ENCODE measurements at regions not wholly inside any gene's neighbourhood (a gene's known extent, or its start where the extent isn't known, plus 50 kb on each side); places are given as distances from the start of the nearest gene placed in this dataset.
A peak's percentile ranks its signal among the peaks of the same experiment; 100 is the strongest.

GRCh38 chr9:694403-695154 lies 146.9 kb upstream of the DMRT1 start (continued):
- TF ChIP-seq HNRNPL (IDR thresholded peaks at IDR 0.05; ENCODE audit: low read depth, low read length), result 0 out of 2 replicates have a peak, but pooled peaks have one; percentile 55
- no peak for TF ChIP-seq KLF6 (CRISPR knock-in tag; IDR thresholded peaks at IDR 0.05)
- peak; percentile 70 for TF ChIP-seq ZNF652 (CRISPR knock-in tag; IDR thresholded peaks at IDR 0.05; ENCODE audit: borderline replicate concordance, low read depth)

GRCh38 chr9:695252-695651 lies 146.2 kb upstream of the DMRT1 start:
- in situ Hi-C loops (cut with HindIII; ENCODE audit: extremely low pct_ligation_motif_present, low pct_unique_long_range_greater_than_20kb) (no loop called here), intact Hi-C loops (cut with micrococcal nuclease; ENCODE audit: unreplicated experiment) (no loop called here)
- no peak for DNase-seq (ENCODE audit: low spot score)
- Histone ChIP-seq H3K79me2 (ENCODE audit: insufficient read depth, low read length) (peaks cover 98% of the 10 kb centered on the region), H3K27me3 (ENCODE audit: control insufficient read depth in 1 of 2, insufficient read depth in 2 of 2, low read length in 2 of 2) (no peaks in the 10 kb centered on the region), H3K27ac (ENCODE audit: extremely low read length, insufficient read depth, low read length) (no peak overlapping the region), H3K36me3 (replicated peaks in 1 of 2; ENCODE audit: control insufficient read depth in 1 of 2, insufficient read depth in 2 of 2, low read length in 2 of 2) (peaks cover 2 to 36% of the 10 kb centered on the region in 2 experiments; a peak in 3 of 5 replicates), H4K20me1 (ENCODE audit: insufficient read depth, low read length) (peaks cover 22% of the 10 kb centered on the region; the same call in 1 of the 2 replicates), H3K9ac (ENCODE audit: insufficient read depth, low read depth, low read length) (no peak overlapping the region), H2AFZ (ENCODE audit: low read length) (no peak overlapping the region), H3K4me1 (ENCODE audit: insufficient read depth, low read length) (peaks cover 97% of the 10 kb centered on the region), H3K9me3 (ENCODE audit: low read length) (no peaks in the 10 kb centered on the region), H3K4me3 (replicated peaks in 1 of 3; ENCODE audit: insufficient read depth in 1 of 3, low read depth in 2 of 3, low read length in 3 of 3) (no peak overlapping the region), H3K4me2 (ENCODE audit: low read depth, low read length) (peak overlapping the region; percentile 59; the same call in 1 of the 2 replicates)
- 48% methylated on average over 4 of the region's 4 CpGs for WGBS (ENCODE audit: low lambda C conversion rate)
- FAIRE-seq, result no peak
- no peak for ATAC-seq
- TF ChIP-seq MBNL3 (CRISPR knock-in tag; conservative IDR thresholded peaks at IDR 0.05) (no peak), ZNF570 (CRISPR knock-in tag; IDR thresholded peaks at IDR 0.05; ENCODE audit: borderline replicate concordance) (no peak), ZUFSP (CRISPR knock-in tag; IDR thresholded peaks at IDR 0.05; ENCODE audit: borderline replicate concordance) (no peak), SALL2 (CRISPR knock-in tag; IDR thresholded peaks at IDR 0.05) (no peak), KAT2B (IDR thresholded peaks at IDR 0.05; ENCODE audit: borderline replicate concordance, low read depth, low read length) (no peak), RERE (CRISPR knock-in tag; IDR thresholded peaks at IDR 0.05; ENCODE audit: low read depth) (no peak)
- BruUV-seq (replicated peaks), result no TSS peak
- CTCF ChIA-PET (ENCODE audit: low intra/inter-chr PET ratio, low total read pairs), result no interaction called here
- POLR2A ChIA-PET, result interaction anchor here (1.3 to 5.0 kb wide), 4 partner anchors 9 to 21 kb away, joined by 3 to 63 read pairs (median 13); no protein-coding TSS in a partner anchor

Data from HepG2 (cell line).